SK-N-MC (cell line): ENCODE measurements at regions not wholly inside any gene's neighbourhood (a gene's known extent, or its start where the extent isn't known, plus 50 kb on each side); places are given as distances from the start of the nearest gene placed in this dataset.

Experiments
- DNase-seq: peaks from one replicate; pipeline ENCODE4 v3.0.0-alpha.2; 2011; ENCODE audit warnings: low read depth, low spot score
- H3K27ac ChIP-seq: fragments of 200-600 bp; sonication (generic); 2 replicates; pipeline ENCODE4 v1.5.1; 2016; ENCODE audit warnings: mixed run types
- H3K36me3 ChIP-seq: fragments of 200-600 bp; sonication (generic); 2 replicates; pipeline ENCODE4 v1.6.1; 2017; ENCODE audit warnings: antibody characterized with exemption, low read length, mixed read lengths; ENCODE audit not compliant: insufficient read depth
- H3K4me3 ChIP-seq: fragments of 200-600 bp; sonication (generic); 2 replicates; pipeline ENCODE4 v1.5.1; 2016
- H3K9ac ChIP-seq: fragments of 200-600 bp; sonication (generic); 2 replicates; pipeline ENCODE4 v1.8.0; 2017; ENCODE audit warnings: mixed run types, mixed read lengths; ENCODE audit not compliant: insufficient read length
- H3K9me3 ChIP-seq: fragments of 200-600 bp; sonication (generic); 2 replicates; pipeline ENCODE4 v1.6.1; 2017; ENCODE audit warnings: low read depth, mild to moderate bottlenecking, antibody characterized with exemption, low read length, moderate library complexity, mixed read lengths
- EZH2 ChIP-seq: fragments of 200-600 bp; sonication (generic); IDR thresholded peaks from one replicate; pipeline ENCODE4 v1.6.1; 2017; ENCODE audit warnings: antibody characterized with exemption
- FOXP2 ChIP-seq: optimal IDR thresholded peaks from 2 replicates; pipeline ENCODE3; 2011; ENCODE audit warnings: mild to moderate bottlenecking, moderate library complexity; ENCODE audit not compliant: insufficient read depth; ENCODE audit errors: extremely low read length, control extremely low read depth
- POLR2AphosphoS5 ChIP-seq: IDR thresholded peaks from 2 replicates; pipeline ENCODE4 v1.6.1; 2012; ENCODE audit warnings: mild to moderate bottlenecking, low read depth, low read length, borderline replicate concordance

GRCh38 chr4:59240011-59240410 is 1960.1 kb upstream of the ADGRL3 start:
- H3K9me3 ChIP-seq, result no peaks in the 10 kb centered on the region; the same call in 1 of the 2 replicates
- no peak for DNase-seq
- H3K9ac ChIP-seq, result no peak overlapping the region

GRCh38 chr4:59243038-59243437 is 1957.1 kb upstream of the ADGRL3 start:
- TF ChIP-seq FOXP2 (no peak), EZH2 (no peak), POLR2AphosphoS5 (no peak)
- DNase-seq, result no peak
- H3K9me3 ChIP-seq, result no peaks in the 10 kb centered on the region; the same call in 1 of the 2 replicates
- H3K36me3 ChIP-seq, result no peaks in the 10 kb centered on the region
- no peak overlapping the region for H3K27ac ChIP-seq
- no peak overlapping the region for H3K4me3 ChIP-seq
- H3K9ac ChIP-seq, result no peak overlapping the region

More at GRCh38 chr4:59240011-59240410, 1960.1 kb upstream of the ADGRL3 start:
- Histone ChIP-seq H3K4me3 (no peak overlapping the region), H3K27ac (no peak overlapping the region), H3K36me3 (no peaks in the 10 kb centered on the region)
- TF ChIP-seq EZH2, result no peak
- TF ChIP-seq POLR2AphosphoS5, result no peak
- TF ChIP-seq FOXP2, result no peak

GRCh38 chr4:59247032-59247431 is 1953.1 kb upstream of the ADGRL3 start:
- no peak overlapping the region for H3K9ac ChIP-seq
- no peak for DNase-seq
- TF ChIP-seq FOXP2 (no peak), EZH2 (no peak), POLR2AphosphoS5 (no peak)
- no peak overlapping the region for H3K4me3 ChIP-seq
- no peaks in the 10 kb centered on the region for H3K36me3 ChIP-seq
- H3K9me3 ChIP-seq, result no peaks in the 10 kb centered on the region; the same call in 1 of the 2 replicates
- H3K27ac ChIP-seq, result no peak overlapping the region

GRCh38 chr4:59248313-59248712 is 1951.8 kb upstream of the ADGRL3 start:
- no peak for DNase-seq
- TF ChIP-seq FOXP2, result no peak

GRCh38 chr4:59249110-59249509 is 1951.0 kb upstream of the ADGRL3 start:
- Histone ChIP-seq H3K9ac (no peak overlapping the region), H3K36me3 (no peaks in the 10 kb centered on the region), H3K4me3 (no peak overlapping the region), H3K9me3 (no peaks in the 10 kb centered on the region), H3K27ac (no peak overlapping the region)
- no peak for DNase-seq
- no peak for TF ChIP-seq POLR2AphosphoS5
- no peak for TF ChIP-seq EZH2
- no peak for TF ChIP-seq FOXP2

More at GRCh38 chr4:59248313-59248712, 1951.8 kb upstream of the ADGRL3 start:
- H3K27ac ChIP-seq, result no peak overlapping the region
- no peak overlapping the region for H3K4me3 ChIP-seq
- no peaks in the 10 kb centered on the region for H3K36me3 ChIP-seq
- H3K9ac ChIP-seq, result no peak overlapping the region
- no peaks in the 10 kb centered on the region for H3K9me3 ChIP-seq

GRCh38 chr4:59258002-59258401 is 1942.1 kb upstream of the ADGRL3 start:
- H3K9me3 ChIP-seq, result no peaks in the 10 kb centered on the region
- no peak overlapping the region for H3K9ac ChIP-seq
- no peak overlapping the region for H3K27ac ChIP-seq
- no peak for DNase-seq
- TF ChIP-seq FOXP2 (no peak), EZH2 (no peak), POLR2AphosphoS5 (no peak)
- H3K4me3 ChIP-seq, result no peak overlapping the region
- H3K36me3 ChIP-seq, result no peaks in the 10 kb centered on the region

- TF ChIP-seq POLR2AphosphoS5, result no peak
- no peak for TF ChIP-seq EZH2
- no peak for TF ChIP-seq FOXP2
- Histone ChIP-seq H3K36me3 (no peaks in the 10 kb centered on the region), H3K9ac (no peak overlapping the region), H3K27ac (no peak overlapping the region), H3K4me3 (no peak overlapping the region), H3K9me3 (no peaks in the 10 kb centered on the region)
- no peak for DNase-seq
These were observed 1892.5 kb upstream of the ADGRL3 start for GRCh38 chr4:59307609-59308008.

- H3K27ac ChIP-seq, result no peak overlapping the region
- H3K9me3 ChIP-seq, result no peaks in the 10 kb centered on the region
- no peaks in the 10 kb centered on the region for H3K36me3 ChIP-seq
- TF ChIP-seq EZH2 (no peak), FOXP2 (no peak), POLR2AphosphoS5 (no peak)
- H3K9ac ChIP-seq, result no peak overlapping the region
- no peak for DNase-seq
- no peak overlapping the region for H3K4me3 ChIP-seq
These were observed 1885.5 kb upstream of the ADGRL3 start for GRCh38 chr4:59314637-59315036.

GRCh38 chr4:59339631-59340030 is 1860.5 kb upstream of the ADGRL3 start:
- TF ChIP-seq EZH2 (no peak), FOXP2 (no peak), POLR2AphosphoS5 (no peak)
- DNase-seq, result no peak

More at GRCh38 chr4:59339631-59340030, 1860.5 kb upstream of the ADGRL3 start:
- Histone ChIP-seq H3K9ac (no peak overlapping the region), H3K4me3 (no peak overlapping the region), H3K36me3 (no peaks in the 10 kb centered on the region), H3K9me3 (no peaks in the 10 kb centered on the region), H3K27ac (no peak overlapping the region)
